LNCaP clone FGC (cell line): ENCODE measurements at regions not wholly inside any gene's neighbourhood (a gene's known extent, or its start where the extent isn't known, plus 50 kb on each side); places are given as distances from the start of the nearest gene placed in this dataset.
"Not testable (repeated sequence)": the region's sequence is repeated elsewhere in the genome, so short reads cannot be mapped to it uniquely, and the experiment has no call there.

Source experiments
- DNase-seq: peaks from one replicate; pipeline ENCODE4 v3.0.0-alpha.2; 2011; ENCODE audit warnings: low read depth
- H3K4me3 ChIP-seq: 2 replicates; pipeline ENCODE4 v1.5.1; 2011; ENCODE audit warnings: mild to moderate bottlenecking, low read depth, low read length, control low read depth
- TF ChIP-seq, protein P1 (sequence below): IDR thresholded peaks from 2 replicates; pipeline ENCODE4 v1.5.1; 2012; ENCODE audit warnings: mild to moderate bottlenecking; ENCODE audit not compliant: control insufficient read depth, insufficient read depth; ENCODE audit errors: extremely low read depth

DNA sequence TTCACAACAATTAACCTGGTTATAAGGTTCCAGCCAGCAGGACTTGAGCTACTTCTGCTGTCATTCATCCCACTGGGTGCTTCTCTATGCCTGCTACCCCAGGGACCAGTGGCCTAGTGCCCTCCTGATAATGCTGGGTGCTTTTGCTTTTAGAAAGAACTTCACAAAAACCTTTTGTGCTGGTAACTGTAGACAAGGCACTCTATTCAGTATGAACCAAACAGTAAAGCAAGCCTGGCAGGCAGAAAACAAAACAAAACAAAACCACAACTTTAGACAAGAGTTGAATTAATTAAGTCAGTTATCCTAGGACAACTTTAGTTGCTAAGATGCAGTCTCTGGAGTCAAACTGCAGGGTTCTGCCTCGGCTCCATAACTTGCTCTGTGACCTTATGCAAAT is 61.9 kb upstream of the ADGRL2 start:
- DNase-seq: no peak
- H3K4me3 ChIP-seq: no peak overlapping the region
- TF ChIP-seq, protein P1, sequence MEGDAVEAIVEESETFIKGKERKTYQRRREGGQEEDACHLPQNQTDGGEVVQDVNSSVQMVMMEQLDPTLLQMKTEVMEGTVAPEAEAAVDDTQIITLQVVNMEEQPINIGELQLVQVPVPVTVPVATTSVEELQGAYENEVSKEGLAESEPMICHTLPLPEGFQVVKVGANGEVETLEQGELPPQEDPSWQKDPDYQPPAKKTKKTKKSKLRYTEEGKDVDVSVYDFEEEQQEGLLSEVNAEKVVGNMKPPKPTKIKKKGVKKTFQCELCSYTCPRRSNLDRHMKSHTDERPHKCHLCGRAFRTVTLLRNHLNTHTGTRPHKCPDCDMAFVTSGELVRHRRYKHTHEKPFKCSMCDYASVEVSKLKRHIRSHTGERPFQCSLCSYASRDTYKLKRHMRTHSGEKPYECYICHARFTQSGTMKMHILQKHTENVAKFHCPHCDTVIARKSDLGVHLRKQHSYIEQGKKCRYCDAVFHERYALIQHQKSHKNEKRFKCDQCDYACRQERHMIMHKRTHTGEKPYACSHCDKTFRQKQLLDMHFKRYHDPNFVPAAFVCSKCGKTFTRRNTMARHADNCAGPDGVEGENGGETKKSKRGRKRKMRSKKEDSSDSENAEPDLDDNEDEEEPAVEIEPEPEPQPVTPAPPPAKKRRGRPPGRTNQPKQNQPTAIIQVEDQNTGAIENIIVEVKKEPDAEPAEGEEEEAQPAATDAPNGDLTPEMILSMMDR: no peak

DNA sequence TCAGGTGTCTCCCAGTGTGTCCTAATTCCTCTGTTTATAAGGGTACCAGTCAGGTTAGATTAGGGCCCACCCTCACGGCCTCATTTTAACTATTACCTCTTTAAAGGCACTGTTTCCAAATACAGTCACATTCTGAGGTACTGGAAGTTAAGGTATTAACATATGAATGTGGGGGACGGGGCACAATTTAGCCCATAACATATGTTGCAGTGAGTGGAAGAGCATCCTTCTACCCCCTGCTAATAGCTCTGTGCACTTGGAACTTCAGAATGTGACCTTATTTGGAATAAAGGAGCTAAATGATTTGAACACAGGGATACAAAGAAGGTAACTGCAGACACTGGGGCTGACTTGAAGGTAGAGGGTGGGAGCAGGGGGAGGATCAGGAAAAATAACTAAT is 67.3 kb upstream of the ADGRL2 start:
- no peak for DNase-seq
- TF ChIP-seq, protein P1: no peak
- no peak overlapping the region for H3K4me3 ChIP-seq

DNA sequence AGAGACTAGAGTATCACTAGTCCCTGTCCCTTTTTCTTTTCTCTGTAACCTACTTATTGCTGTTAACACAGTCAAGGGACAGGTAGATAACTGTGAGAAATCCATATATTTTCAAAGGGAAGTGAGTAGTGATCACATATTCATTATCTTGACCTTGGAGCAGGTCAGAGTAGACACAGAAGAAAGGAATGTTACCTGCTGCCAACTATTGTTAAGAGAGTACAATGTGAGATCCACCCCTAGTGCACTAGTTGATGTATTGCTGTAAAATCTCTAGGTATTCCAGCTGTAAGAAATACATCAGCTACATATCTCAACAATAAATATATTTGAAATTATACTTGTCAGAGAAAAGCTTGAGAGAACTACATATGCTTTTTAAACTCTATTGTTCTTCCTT is 68.7 kb upstream of the ADGRL2 start:
- DNase-seq: no peak
- H3K4me3 ChIP-seq: no peak overlapping the region
- TF ChIP-seq, protein P1: no peak

DNA sequence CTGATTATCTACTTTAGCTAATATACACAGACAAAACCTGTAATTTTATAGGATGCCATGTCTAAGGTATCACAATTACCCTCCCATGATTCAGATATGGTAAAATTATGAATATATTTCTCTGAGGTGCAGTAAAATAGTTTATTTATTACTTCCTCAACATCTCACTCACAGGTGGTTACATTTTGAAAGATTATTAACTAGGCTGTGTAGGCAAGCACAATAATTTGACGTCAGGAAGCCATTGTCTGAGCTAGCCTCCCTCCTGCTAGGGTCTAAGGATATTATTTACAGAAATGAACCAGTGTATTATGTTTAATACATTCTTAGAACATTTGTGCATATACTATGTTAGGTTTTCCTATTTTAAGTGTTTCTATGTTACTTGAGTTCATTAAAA is 69.9 kb upstream of the ADGRL2 start:
- TF ChIP-seq, protein P1: no peak
- no peak overlapping the region for H3K4me3 ChIP-seq
- no peak for DNase-seq

DNA sequence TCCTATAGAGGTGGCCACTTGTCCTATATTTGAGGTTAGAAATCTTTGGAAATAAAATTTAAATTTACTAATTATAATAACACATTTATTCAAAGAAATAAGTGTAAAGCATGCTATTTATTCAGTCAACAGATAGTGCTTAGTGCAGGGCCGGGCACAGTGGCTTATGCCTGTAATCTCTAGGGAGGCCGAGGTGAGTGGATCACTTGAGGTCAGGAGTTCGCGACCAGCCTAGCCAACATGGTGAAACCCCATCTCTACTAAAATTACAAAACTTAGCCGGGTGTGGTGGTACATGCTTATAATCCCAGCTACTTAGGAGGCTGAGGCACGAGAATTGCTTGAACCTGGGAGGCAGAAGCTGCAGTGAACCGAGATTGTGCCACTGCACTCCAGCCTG is 70.4 kb upstream of the ADGRL2 start:
- not testable (repeated sequence) for H3K4me3 ChIP-seq, DNase-seq

DNA sequence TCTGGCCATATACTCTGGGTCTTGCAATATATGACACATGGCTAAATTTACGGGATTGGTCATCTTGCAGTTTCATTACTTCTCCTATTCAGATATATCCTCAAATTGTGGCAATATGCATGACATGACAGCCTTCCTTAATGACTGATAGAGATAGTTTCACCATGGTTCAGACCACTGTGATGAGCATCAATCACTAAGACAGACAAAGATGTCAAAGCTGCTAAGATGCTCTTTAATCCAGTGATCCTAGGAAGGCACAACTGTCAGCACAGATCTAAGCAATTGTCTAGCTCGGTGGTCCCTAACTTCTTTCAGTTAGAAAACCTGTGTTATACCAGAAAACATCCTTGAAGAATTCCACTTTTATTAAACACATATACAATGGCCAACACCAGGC is 70.9 kb upstream of the ADGRL2 start:
- no peak overlapping the region for H3K4me3 ChIP-seq
- no peak for DNase-seq
- TF ChIP-seq, protein P1: no peak

DNA sequence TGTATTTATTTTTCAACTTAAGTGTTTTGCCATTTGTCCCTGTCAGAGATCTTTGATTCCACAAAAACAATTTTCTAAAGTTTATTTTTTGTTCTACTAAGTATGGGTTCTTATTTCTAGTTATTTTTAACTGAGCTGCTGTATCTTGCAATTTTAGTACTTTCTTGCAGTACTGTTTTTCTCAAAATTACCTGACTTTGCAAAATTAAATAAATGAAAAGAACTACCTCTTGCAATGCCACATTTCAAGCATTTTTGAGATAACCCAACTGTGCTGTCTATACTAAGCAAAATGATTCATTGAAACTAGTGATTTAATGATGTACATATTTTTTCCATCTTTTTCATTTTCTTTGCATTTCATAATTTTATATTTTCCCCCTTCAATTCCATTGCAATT is 71.5 kb upstream of the ADGRL2 start:
- TF ChIP-seq, protein P1: no peak
- DNase-seq: no peak
- H3K4me3 ChIP-seq: no peak overlapping the region

DNA sequence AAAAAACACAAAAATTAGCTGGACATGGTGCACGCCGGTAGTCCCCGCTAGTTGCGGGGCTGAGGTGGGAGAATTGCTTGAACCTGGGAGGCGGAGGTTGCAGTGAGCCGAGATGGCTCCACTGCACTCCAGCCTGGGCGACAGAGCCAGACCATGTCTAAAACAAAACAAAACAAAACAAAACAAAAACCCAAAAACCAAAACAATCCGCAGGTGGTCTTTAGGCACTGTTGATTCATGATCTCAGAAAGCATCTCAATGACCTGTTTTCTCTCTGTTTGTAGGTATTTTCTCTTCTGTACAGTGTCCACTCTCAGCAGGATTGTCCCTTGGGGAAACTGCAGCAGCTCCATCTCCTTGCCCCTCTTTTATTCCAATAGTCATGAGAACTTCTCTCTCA is 74.9 kb upstream of the ADGRL2 start:
- TF ChIP-seq, protein P1: no peak
- no peak for DNase-seq
- no peak overlapping the region for H3K4me3 ChIP-seq

DNA sequence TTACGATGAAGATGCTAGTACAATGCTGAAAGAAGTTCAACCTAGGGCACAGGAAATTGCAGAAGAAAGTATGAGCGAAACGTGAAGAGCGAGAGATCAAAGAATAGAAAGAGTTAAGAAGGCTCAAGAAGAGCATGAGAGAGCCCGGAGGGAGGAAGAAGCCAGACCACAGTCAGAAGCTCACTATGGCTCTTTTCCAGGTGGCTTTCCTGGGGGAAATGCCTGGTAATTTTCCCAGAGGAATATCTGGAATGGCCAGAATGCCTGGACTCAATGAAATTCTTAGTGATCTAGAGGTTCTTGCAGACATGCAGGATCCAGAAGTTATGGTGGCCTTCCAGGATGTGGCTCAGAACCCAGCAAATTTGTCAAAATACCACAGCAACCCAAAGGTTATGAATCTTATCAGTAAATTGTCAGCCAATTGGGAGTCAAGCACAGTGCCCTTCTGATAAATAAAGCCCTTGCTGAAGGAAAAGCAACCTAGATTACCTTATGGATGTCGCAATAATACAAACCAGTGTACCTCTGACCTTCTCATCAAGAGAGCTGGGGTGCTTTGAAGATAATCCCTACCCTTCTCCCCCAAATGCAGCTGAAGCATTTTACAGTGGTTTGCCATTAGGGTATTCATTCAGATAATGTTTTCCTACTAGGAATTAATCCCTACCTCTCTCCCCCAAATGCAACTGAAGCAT is 78.0 kb upstream of the ADGRL2 start:
- DNase-seq: not testable (repeated sequence)

DNA sequence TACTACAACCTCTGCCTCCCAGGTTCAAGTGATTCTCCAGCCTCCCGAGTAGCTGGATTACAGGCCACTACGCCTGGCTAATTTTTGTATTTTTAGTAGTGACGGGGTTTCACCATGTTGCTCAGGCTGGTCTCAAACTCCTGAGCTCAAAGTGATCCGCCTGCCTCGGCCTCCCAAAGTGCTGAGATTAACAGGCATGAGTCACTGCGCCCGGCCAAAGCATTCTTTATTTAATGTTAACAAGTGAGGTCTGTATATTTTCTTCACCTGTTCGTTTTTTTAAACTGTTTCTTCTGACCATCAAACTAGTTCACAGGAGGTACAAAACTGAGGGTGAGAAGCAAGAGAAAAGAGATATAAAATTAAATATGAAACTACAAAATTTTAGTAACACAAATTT is 80.5 kb upstream of the ADGRL2 start:
- H3K4me3 ChIP-seq, DNase-seq: not testable (repeated sequence)

More for the DNA sequence above, 78.0 kb upstream of the ADGRL2 start:
- H3K4me3 ChIP-seq: not testable (repeated sequence)
